PC-3 (cell line): ENCODE measurements at regions not wholly inside any gene's neighbourhood (a gene's known extent, or its start where the extent isn't known, plus 50 kb on each side); places are given as distances from the start of the nearest gene placed in this dataset.

Source experiments
- EZH2 ChIP-seq: fragments of 300-600 bp; sonication (generic); IDR thresholded peaks from one replicate; pipeline ENCODE4 v1.6.1; 2017; ENCODE audit warnings: antibody characterized with exemption, mild to moderate bottlenecking, low read length; ENCODE audit not compliant: unreplicated experiment
- TF ChIP-seq, protein P1 (sequence below): fragments of 300-600 bp; sonication (generic); conservative IDR thresholded peaks from 2 replicates; pipeline ENCODE4 v1.5.1; 2017; ENCODE audit warnings: antibody characterized with exemption, low read depth, mild to moderate bottlenecking, low read length

DNA sequence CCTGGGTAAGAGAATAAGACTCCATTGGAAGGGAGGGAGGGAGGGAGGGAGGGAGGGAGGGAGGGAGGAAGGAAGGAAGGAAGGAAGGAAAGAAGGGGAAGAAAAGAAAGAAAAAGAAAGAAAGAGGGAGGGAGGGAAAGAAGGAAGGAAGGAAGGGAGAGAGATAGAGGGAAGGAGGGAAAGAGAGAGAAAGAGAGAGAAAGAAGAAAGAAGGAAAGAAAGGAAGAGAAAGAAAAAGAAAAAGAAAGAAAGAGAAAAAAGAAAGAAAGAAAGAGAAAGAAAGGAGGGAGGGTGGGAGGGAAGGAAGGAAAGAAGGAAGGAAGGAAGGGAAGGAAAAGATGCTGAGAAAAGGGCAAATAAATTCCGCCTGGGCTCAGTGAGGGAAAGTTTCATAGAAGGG is 74.7 kb upstream of the IFNAR2 start:
- TF ChIP-seq EZH2: no peak
- TF ChIP-seq, protein P1, sequence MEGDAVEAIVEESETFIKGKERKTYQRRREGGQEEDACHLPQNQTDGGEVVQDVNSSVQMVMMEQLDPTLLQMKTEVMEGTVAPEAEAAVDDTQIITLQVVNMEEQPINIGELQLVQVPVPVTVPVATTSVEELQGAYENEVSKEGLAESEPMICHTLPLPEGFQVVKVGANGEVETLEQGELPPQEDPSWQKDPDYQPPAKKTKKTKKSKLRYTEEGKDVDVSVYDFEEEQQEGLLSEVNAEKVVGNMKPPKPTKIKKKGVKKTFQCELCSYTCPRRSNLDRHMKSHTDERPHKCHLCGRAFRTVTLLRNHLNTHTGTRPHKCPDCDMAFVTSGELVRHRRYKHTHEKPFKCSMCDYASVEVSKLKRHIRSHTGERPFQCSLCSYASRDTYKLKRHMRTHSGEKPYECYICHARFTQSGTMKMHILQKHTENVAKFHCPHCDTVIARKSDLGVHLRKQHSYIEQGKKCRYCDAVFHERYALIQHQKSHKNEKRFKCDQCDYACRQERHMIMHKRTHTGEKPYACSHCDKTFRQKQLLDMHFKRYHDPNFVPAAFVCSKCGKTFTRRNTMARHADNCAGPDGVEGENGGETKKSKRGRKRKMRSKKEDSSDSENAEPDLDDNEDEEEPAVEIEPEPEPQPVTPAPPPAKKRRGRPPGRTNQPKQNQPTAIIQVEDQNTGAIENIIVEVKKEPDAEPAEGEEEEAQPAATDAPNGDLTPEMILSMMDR: no peak
